Chondrocyte (in vitro differentiated cells): ENCODE measurements at regions not wholly inside any gene's neighbourhood (a gene's known extent, or its start where the extent isn't known, plus 50 kb on each side); places are given as distances from the start of the nearest gene placed in this dataset.
"Not testable (repeated sequence)": the region's sequence is repeated elsewhere in the genome, so short reads cannot be mapped to it uniquely, and the experiment has no call there.

ENCODE experiments used
- DNase-seq: peaks from one replicate; pipeline ENCODE4 v3.0.0; 2021; ENCODE audit warnings: mixed read lengths, low spot score
- H3K27ac Mint-ChIP-seq: one replicate; pipeline ENCODE4 v1.8.0; 2021; ENCODE audit warnings: mild to moderate bottlenecking, moderate library complexity, mixed read lengths; ENCODE audit not compliant: unreplicated experiment
- H3K27me3 Mint-ChIP-seq: 2 replicates; pipeline ENCODE4 v1.8.0; 2021; ENCODE audit warnings: low read depth, mixed read lengths
- H3K36me3 Mint-ChIP-seq: 2 replicates; pipeline ENCODE4 v1.8.0; 2021; ENCODE audit warnings: low read depth, mixed read lengths
- H3K4me1 Mint-ChIP-seq: 2 replicates; pipeline ENCODE4 v1.8.0; 2021; ENCODE audit warnings: low read depth, mild to moderate bottlenecking, mixed read lengths
- H3K4me3 Mint-ChIP-seq: one replicate; pipeline ENCODE4 v1.8.0; 2021; ENCODE audit warnings: mild to moderate bottlenecking, moderate library complexity, mixed read lengths; ENCODE audit not compliant: unreplicated experiment
- H3K9me3 Mint-ChIP-seq: 2 replicates; pipeline ENCODE4 v1.8.0; 2021; ENCODE audit warnings: low read depth, mixed read lengths
- TF ChIP-seq, protein P1 (sequence below): fragments of 200-600 bp; sonication (generic); IDR thresholded peaks from 2 replicates; pipeline ENCODE4 v1.5.0; 2021; ENCODE audit warnings: antibody characterized with exemption, mild to moderate bottlenecking, moderate library complexity

DNA sequence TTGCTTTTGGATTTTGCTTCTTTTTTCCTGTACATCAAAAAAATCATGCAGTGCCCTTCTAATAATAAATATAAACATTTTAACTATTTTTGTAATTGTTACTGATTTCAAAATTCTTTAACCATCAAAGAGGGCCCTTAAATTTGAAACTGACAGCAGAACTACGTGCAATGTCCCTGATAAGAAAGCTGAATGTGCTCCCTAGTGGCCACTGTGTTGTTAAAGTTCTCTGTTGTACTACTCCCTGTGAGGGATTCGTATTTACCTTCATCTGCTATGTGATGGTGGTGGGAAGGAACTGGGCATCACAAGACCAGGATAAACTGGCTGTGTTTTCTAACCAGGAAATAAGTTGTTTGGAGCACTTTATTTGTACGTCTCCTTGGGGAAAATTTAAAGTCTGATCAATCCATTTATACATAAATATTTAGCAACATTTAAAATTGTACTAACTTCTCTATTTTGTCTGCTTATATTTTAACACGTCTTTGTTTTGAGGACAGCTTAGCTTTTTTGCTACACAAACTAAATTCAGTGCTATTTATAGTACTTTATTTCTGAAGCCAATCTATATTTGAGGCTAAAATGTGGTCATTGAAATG, 322.4 kb downstream of the HGF start:
- TF ChIP-seq, protein P1, sequence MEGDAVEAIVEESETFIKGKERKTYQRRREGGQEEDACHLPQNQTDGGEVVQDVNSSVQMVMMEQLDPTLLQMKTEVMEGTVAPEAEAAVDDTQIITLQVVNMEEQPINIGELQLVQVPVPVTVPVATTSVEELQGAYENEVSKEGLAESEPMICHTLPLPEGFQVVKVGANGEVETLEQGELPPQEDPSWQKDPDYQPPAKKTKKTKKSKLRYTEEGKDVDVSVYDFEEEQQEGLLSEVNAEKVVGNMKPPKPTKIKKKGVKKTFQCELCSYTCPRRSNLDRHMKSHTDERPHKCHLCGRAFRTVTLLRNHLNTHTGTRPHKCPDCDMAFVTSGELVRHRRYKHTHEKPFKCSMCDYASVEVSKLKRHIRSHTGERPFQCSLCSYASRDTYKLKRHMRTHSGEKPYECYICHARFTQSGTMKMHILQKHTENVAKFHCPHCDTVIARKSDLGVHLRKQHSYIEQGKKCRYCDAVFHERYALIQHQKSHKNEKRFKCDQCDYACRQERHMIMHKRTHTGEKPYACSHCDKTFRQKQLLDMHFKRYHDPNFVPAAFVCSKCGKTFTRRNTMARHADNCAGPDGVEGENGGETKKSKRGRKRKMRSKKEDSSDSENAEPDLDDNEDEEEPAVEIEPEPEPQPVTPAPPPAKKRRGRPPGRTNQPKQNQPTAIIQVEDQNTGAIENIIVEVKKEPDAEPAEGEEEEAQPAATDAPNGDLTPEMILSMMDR, result peak; percentile 93
- Mint-ChIP-seq H3K36me3 (peaks cover 1% of the 10 kb centered on the region), H3K9me3 (peaks cover 4% of the 10 kb centered on the region), H3K4me1 (peaks cover 15% of the 10 kb centered on the region), H3K4me3 (no peak overlapping the region), H3K27ac (no peak overlapping the region), H3K27me3 (no peaks in the 10 kb centered on the region)
- no peak for DNase-seq

DNA sequence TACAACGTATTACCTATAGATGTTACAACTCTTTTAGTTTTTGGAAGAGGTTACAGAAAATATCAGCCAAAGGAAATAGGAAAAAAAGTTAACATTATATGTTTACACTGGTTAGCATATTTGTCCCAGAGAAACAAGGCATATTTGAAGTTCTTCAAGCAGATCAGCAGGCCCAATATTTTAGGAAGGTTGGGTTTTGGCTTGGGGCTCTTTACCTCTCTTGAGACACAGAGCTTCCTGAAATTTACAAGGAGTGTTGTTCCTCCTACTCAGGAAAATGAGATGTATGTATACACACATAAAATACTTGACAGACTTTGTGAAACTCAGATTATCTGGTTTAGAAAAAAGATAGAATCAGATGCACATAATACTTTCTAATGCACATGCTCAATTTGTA, 323.6 kb downstream of the HGF start:
- Mint-ChIP-seq H3K36me3 (no peaks in the 10 kb centered on the region), H3K27ac (no peak overlapping the region), H3K4me1 (peaks cover 15% of the 10 kb centered on the region), H3K9me3 (no peaks in the 10 kb centered on the region), H3K4me3 (no peak overlapping the region), H3K27me3 (no peaks in the 10 kb centered on the region)
- TF ChIP-seq, protein P1, result no peak
- DNase-seq, result no peak

DNA sequence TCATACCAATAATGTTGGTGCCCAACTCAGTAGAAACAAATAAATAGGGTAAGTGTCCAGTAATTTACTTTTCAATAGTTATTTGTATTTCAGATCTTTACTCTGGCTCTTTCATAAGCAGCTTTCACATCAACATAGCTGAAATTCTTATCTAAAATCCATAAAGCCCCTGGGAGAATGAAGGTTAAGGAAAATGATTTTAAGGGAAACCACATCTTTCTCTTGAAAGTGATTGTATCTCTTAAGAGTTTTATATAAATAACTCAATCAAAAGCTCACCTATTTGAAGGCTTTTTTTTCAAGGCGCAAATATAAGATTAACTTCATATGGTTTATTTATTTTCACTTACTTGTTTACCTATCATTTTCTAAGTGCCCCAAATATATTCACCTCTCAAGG, 324.4 kb downstream of the HGF start:
- Mint-ChIP-seq H3K27ac (no peak overlapping the region), H3K27me3 (no peaks in the 10 kb centered on the region), H3K4me3 (no peak overlapping the region), H3K36me3 (peaks cover 2% of the 10 kb centered on the region), H3K9me3 (no peaks in the 10 kb centered on the region), H3K4me1 (peaks cover 15% of the 10 kb centered on the region)
- DNase-seq, result no peak
- TF ChIP-seq, protein P1, result no peak

DNA sequence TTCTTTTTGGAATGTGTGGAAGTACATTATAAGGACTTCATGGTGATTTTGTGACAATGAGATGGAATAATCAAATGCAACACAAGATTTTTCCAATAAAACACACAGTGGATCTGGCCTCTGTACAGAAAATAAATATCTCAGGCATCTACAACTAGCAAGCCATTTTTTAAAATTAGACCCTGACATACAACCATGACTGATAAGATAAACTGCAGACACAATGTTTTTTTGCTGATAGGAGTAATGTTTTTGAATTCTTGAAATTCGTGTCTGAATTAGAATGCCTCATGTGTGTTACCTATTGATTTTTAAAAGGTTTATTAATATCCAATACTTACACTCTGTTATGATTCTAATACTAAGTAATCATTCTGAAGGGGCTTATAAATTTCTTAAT, 328.1 kb downstream of the HGF start:
- peaks cover 2% of the 10 kb centered on the region for H3K36me3 Mint-ChIP-seq
- H3K27me3 Mint-ChIP-seq, result no peaks in the 10 kb centered on the region
- H3K27ac Mint-ChIP-seq, result no peak overlapping the region
- TF ChIP-seq, protein P1, result no peak
- H3K4me3 Mint-ChIP-seq, result no peak overlapping the region
- DNase-seq, result no peak
- peaks cover 13% of the 10 kb centered on the region for H3K4me1 Mint-ChIP-seq
- H3K9me3 Mint-ChIP-seq, result no peaks in the 10 kb centered on the region

DNA sequence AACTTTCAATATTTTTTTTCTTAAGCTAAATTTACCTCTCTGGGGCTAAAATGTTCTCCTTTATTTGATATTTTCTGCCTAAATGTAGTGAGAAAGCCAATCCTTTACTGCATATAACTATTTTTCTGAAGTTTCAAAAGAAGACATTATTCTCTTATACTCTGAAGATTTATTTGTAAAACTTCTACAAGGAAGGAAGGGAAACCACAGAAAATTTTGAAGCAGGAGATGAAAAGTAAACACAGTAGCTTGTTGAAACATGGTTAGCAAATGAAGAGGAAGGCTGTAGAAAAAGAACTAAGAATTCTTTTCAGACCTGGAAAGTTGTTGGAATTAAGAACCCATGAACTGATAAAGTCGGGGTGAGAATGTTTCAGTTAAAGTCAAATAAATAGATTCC, 330.3 kb downstream of the HGF start:
- no peaks in the 10 kb centered on the region for H3K27me3 Mint-ChIP-seq
- no peaks in the 10 kb centered on the region for H3K9me3 Mint-ChIP-seq
- TF ChIP-seq, protein P1, result no peak
- peak overlapping the region; percentile 2 for H3K27ac Mint-ChIP-seq
- peaks cover 2% of the 10 kb centered on the region for H3K36me3 Mint-ChIP-seq
- H3K4me1 Mint-ChIP-seq, result peaks cover 8% of the 10 kb centered on the region
- H3K4me3 Mint-ChIP-seq, result no peak overlapping the region
- DNase-seq, result no peak

DNA sequence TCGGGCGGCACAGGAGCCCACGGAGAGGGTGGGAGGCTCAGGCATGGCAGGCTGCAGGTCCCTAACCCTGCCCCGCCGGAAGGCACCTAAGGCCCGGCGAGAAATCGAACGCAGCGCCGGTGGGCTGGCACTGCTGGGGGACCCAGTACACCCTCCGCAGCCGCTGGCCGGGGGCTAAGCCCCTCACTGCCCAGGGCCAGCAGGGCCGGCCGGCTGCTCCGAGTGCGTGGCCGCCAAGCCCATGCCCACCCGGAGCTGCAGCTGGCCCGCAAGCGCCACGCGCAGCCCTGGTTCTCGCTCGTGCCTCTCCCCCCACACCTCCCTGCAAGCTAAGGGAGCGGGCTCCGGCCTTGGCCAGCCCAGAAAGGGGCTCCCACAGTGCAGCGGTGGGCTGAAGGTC, 332.7 kb downstream of the HGF start:
- H3K4me3 Mint-ChIP-seq, H3K36me3 Mint-ChIP-seq, H3K9me3 Mint-ChIP-seq, H3K27me3 Mint-ChIP-seq, H3K27ac Mint-ChIP-seq: not testable (repeated sequence)
- peaks cover 12% of the 10 kb centered on the region for H3K4me1 Mint-ChIP-seq
- DNase-seq, result peak; percentile 68
